ENCODE measurements at regions not wholly inside any gene's neighbourhood (a gene's known extent, or its start where the extent isn't known, plus 50 kb on each side); places are given as distances from the start of the nearest gene placed in this dataset.

DNA sequence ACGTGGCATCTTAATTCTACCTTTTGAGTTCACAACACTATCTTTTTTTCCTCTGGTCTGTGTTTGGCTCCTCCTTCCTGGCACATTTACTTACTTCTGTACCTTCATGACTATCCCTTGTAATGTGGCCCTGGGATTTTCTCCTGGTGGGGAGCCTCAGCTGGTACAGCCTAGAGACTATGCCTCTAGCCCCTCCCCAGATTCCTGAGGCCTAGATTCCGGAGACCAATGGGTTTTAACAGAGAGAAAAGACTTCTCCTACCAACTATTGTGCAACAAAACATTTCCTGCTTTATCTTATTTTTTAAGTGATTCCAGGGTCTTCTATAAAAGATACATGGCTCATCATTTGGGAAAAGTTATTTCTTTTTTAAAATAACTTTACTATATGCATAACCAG, 216.2 kb upstream of the KRR1 start:
- Histone ChIP-seq H2AFZ (ENCODE audit: low read length) (peak overlapping the region; percentile 95), H3K9me3 (ENCODE audit: low read length) (no peaks in the 10 kb centered on the region), H3K79me2 (ENCODE audit: insufficient read depth, low read length) (no peaks in the 10 kb centered on the region), H3K27me3 (ENCODE audit: control insufficient read depth in 1 of 2, insufficient read depth in 2 of 2, low read length in 2 of 2) (no peaks in the 10 kb centered on the region), H3K9ac (ENCODE audit: insufficient read depth, low read depth, low read length) (no peak overlapping the region), H3K4me1 (ENCODE audit: insufficient read depth, low read length) (peaks cover 36% of the 10 kb centered on the region), H3K36me3 (replicated peaks in 1 of 2; ENCODE audit: control insufficient read depth in 1 of 2, insufficient read depth in 2 of 2, low read length in 2 of 2) (no peaks in the 10 kb centered on the region), H4K20me1 (ENCODE audit: insufficient read depth, low read length) (no peaks in the 10 kb centered on the region), H3K27ac (ENCODE audit: extremely low read length, insufficient read depth, low read length) (peak overlapping the region; percentile 4), H3K4me2 (ENCODE audit: low read depth, low read length) (0 out of 2 replicates have a peak overlapping the region, but pooled peaks have one; percentile 21), H3K4me3 (replicated peaks in 1 of 3; ENCODE audit: insufficient read depth in 1 of 3, low read depth in 2 of 3, low read length in 3 of 3) (no peak overlapping the region)
- TF ChIP-seq ISL2 (CRISPR knock-in tag; IDR thresholded peaks at IDR 0.05), result no peak
- no peak for TF ChIP-seq TSC22D2 (CRISPR knock-in tag; IDR thresholded peaks at IDR 0.05; ENCODE audit: borderline replicate concordance)
- TF ChIP-seq SSRP1 (CRISPR knock-in tag; IDR thresholded peaks at IDR 0.05), result no peak
- 0 out of 2 replicates have a peak, but pooled peaks have one; percentile 44 for TF ChIP-seq ZNF644 (CRISPR knock-in tag; IDR thresholded peaks at IDR 0.05; ENCODE audit: low read depth)
- no peak for TF ChIP-seq KDM3A (CRISPR knock-in tag; IDR thresholded peaks at IDR 0.05; ENCODE audit: low read depth)
- no peak for TF ChIP-seq HOXD1 (CRISPR knock-in tag; IDR thresholded peaks at IDR 0.05)
- CTCF ChIA-PET (ENCODE audit: low intra/inter-chr PET ratio, low total read pairs), result no interaction called here
- in situ Hi-C loops (cut with HindIII; ENCODE audit: extremely low pct_ligation_motif_present, low pct_unique_long_range_greater_than_20kb) (no loop called here), intact Hi-C loops (cut with micrococcal nuclease; ENCODE audit: unreplicated experiment) (no loop called here)
- POLR2A ChIA-PET, result interaction anchor here (1.4 kb wide), 1 partner anchor 304 kb away, joined by 4 read pairs; the partner anchor contains the start of gene PHLDA1
- ATAC-seq (peak; percentile 64), DNase-seq (ENCODE audit: low spot score) (peak; percentile 18), FAIRE-seq (peak; percentile 44)
- BruUV-seq (replicated peaks), result no TSS peak
- WGBS (ENCODE audit: low lambda C conversion rate), result 42% methylated on average over 2 of the region's 2 CpGs

- Histone ChIP-seq H3K9me3 (ENCODE audit: low read length) (no peaks in the 10 kb centered on the region), H3K4me1 (ENCODE audit: insufficient read depth, low read length) (peaks cover 56% of the 10 kb centered on the region), H3K79me2 (ENCODE audit: insufficient read depth, low read length) (no peaks in the 10 kb centered on the region), H3K4me3 (replicated peaks in 1 of 3; ENCODE audit: insufficient read depth in 1 of 3, low read depth in 2 of 3, low read length in 3 of 3) (no peak overlapping the region), H3K4me2 (ENCODE audit: low read depth, low read length) (no peak overlapping the region), H2AFZ (ENCODE audit: low read length) (no peak overlapping the region), H4K20me1 (ENCODE audit: insufficient read depth, low read length) (no peaks in the 10 kb centered on the region), H3K9ac (ENCODE audit: insufficient read depth, low read depth, low read length) (no peak overlapping the region), H3K36me3 (replicated peaks in 1 of 2; ENCODE audit: control insufficient read depth in 1 of 2, insufficient read depth in 2 of 2, low read length in 2 of 2) (no peaks in the 10 kb centered on the region), H3K27me3 (ENCODE audit: control insufficient read depth in 1 of 2, insufficient read depth in 2 of 2, low read length in 2 of 2) (no peaks in the 10 kb centered on the region), H3K27ac (ENCODE audit: extremely low read length, insufficient read depth, low read length) (no peak overlapping the region)
- intact Hi-C loops (cut with micrococcal nuclease; ENCODE audit: unreplicated experiment) (no loop called here), in situ Hi-C loops (cut with HindIII; ENCODE audit: extremely low pct_ligation_motif_present, low pct_unique_long_range_greater_than_20kb) (no loop called here)
- FAIRE-seq (peak; percentile 32), ATAC-seq (0 out of 3 replicates have a peak, but pooled peaks have one; percentile 34), DNase-seq (ENCODE audit: low spot score) (no peak)
- BruUV-seq (replicated peaks), result no TSS peak
- ChIA-PET CTCF (ENCODE audit: low intra/inter-chr PET ratio, low total read pairs) (no interaction called here), POLR2A (no interaction called here)
- TF ChIP-seq ATF7 (IDR thresholded peaks at IDR 0.05) (peak; percentile 67), ATF7 (CRISPR knock-in tag; IDR thresholded peaks at IDR 0.05) (no peak), ZNF292 (CRISPR knock-in tag; IDR thresholded peaks at IDR 0.05; ENCODE audit: borderline replicate concordance, low read depth) (no peak), PCBP1 (IDR thresholded peaks at IDR 0.05; ENCODE audit: borderline replicate concordance, low read depth, low read length) (no peak), SSRP1 (CRISPR knock-in tag; IDR thresholded peaks at IDR 0.05) (no peak), FOSL2 (CRISPR knock-in tag; IDR thresholded peaks at IDR 0.05) (0 out of 2 replicates have a peak, but pooled peaks have one; percentile 8)
- 72% methylated on average over 3 of the region's 3 CpGs for WGBS (ENCODE audit: low lambda C conversion rate)
These were observed 214.2 kb upstream of the KRR1 start for GRCh38 chr12:75725521-75726111.
